NCI-H82 (cell line): ENCODE measurements at regions not wholly inside any gene's neighbourhood (a gene's known extent, or its start where the extent isn't known, plus 50 kb on each side); places are given as distances from the start of the nearest gene placed in this dataset.

Experiments used
- DNase-seq: peaks from one replicate; lab custom pipeline; 2025; lab: John Stamatoyannopoulos, UW

DNA sequence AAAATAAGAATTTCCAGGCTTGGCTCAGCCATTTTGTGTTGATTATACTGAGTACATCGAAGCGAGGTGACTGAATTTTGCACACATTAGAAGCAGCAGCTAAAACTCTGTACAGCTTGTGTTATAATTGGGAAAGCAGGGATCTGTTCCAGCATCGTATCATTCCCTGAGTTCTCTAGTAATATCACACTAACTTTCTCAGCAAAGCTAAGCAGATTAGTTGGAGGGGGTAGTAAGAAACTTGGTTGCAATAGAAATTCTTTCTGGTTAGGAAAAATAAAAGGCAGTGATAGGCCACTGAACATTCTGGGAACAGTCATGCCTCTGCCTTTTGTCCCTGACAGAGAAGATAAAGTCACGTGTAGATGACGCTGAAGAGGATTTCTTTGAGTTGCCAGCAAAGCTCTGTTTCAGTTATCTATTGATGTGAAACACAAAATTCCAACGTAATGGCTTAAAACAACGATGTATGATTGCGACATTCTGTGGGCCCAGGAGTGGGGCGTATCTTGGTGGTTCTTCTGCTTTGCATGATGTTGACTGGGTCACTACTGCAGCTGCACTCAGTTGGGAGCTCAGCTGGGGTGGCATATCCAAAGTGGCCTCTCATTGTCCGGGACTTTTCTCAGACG, 202.1 kb upstream of the MEX3C start:
- no peak for DNase-seq

DNA sequence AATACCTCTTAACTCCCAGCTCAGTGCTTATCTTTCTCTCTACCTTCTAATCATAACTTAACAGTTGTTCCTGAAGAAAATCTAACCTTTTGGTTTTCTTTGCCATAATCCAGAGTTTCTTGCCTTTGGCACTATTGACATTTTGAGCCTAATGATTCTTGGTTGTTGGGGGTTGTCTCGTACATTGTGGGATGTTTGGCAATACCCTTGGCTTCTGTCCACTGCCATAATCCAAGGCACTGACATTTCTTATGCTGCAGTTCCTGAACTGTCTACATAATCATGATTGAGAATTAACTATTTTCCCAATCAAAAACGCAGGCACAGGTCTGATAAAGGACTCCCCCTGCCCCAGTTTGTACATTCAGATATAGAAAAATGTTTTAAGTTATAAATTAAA, 203.2 kb upstream of the MEX3C start:
- no peak for DNase-seq

DNA sequence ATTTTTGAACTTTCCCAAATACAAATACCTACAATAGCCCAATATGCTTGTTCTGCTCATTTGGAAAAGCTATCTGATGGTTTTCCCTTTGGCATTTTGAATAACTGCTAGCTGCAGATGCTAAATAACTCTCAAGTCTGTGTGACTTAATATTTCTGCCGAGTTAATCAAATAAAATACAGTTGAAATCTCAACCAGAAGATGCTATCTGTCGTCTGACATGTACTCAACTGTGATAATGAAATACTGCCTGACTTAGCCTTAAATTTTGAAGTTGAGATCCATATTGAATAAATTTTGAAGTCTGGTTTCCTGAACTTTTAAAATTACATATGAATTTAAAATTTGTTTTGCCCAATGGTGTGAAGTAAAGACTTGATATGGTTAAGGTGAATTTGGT, 204.4 kb upstream of the MEX3C start:
- DNase-seq = no peak

DNA sequence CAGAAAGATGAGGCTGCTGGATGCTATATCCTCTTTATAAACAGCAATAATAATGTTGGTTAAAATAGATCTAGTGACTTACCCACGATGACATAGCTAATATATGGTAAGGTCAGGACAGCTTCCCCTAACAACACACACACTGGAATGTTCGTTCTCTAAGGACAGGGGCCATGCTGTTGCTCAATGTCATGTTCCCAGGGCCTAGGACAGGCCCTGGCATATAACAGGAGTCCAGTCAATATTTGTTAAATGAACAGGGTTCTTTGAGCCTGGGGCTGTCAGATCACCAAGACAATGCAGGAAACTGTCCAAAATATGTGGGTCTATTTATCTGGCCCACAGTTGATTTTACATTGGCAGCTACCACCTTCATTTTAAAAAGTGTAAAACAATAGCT, 207.1 kb upstream of the MEX3C start:
- DNase-seq = no peak

DNA sequence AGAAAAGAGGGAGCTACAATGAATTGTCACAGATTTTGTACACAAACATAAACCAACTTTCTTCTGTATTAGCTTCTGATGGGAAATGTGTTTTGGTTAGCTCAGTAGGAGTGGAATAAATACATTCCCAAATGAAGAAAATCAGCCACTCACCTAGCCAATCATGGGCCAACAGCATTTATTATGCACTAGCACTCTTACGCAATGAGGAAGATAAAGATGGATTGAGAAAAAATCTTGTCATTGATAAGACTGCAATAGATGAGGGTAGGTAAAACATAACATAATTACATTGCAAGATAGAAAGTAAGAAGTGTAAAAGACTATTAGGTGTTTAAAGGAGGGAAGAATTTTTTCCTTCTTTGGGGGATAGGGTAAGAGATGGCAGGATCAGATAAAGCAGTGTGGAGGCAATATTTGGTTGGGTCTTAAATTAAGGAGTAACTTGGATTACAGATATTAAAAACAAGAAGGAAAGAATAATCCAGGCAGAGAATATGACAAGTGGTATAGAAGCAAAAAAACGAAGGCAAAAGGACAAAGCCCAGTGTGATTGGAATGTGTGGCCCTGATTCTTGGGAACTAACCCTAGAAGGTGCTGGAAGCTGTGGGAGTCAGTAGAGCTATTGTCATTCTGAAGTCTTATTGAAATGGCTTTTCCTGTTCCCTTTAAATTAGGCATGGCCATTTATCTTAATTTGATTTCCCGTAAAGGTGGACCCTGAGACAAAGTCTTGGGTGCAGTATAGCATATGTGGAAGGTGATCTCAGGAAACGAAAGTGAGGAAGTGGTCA, 208.4 kb upstream of the MEX3C start:
- no peak for DNase-seq

DNA sequence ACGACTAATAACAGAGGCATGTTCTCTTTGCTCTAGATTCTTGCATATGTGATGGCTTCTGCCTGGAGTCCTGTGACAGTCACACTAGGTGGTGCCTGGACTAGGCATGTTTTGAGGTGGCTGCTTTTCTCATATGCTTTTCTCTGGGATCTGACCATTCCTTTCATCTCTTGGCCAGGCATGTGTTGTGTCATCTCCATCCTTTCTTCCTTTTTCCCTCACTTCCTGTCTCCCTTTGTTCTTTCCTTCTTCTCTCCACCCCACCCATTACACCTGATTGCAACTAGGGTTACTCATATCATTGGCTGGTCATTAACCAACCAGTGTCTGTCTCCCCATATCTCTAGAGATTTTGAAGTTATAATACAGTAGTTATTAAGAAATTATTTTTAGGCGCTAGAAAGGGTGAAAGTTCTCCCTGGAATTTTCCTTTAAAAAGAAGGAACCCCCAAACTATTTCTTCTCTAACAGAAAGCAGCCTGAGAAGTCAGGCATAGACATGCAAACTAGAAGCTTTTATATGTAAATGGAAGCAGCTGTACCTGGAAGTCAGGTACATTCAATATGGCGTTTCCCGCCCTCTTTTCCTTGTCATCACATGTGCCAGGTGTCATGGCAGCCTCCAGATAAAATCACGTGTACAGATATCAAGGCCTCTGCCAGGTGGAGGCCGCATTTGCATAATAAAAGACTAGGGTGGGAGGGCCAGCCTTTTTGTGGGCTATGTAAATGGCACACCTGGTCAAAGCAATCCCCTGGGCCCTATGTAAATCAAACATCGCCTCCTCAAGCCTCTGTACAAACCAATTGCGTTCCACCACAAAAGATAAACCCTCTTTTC, 220.4 kb upstream of the MEX3C start:
- no peak for DNase-seq

DNA sequence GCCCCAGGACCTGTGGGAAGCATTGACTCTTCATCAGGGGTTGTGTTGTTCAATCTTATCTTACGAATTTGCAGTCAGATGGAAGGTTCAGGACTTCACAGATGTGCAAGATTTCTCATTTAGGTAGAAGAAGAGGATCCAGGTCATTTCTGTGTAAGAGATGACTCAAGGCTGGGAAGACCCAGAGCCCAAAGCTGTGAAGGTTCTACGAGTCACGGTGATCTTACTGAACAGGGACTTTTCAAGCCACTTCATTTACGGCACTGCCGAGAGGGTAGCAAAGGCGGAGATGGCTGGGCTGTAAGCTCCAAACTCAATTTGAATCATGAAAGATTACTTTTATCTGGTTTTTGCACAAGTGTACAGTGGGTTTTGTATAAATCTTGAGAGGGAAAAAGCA, 228.0 kb upstream of the MEX3C start:
- DNase-seq = no peak

DNA sequence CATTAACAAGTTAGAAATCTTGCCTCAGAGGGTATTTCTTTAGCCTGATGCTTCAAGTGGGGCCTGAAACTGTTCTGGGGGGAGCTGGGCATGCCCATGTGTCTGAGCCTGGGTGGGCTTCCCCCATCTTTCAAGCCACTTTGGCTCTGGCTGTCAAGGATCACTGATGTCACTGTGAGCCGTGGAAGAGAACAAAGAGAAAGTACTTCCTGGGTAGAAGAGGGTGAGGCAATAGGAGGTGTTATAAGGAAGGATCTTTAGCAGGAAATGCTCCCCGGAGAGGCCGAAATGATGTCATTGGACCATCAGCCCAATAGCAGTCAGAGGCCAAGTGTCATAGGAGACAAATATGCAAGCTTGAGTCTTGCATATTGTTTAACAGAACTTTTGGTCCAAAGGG, 228.4 kb upstream of the MEX3C start:
- DNase-seq = no peak

DNA sequence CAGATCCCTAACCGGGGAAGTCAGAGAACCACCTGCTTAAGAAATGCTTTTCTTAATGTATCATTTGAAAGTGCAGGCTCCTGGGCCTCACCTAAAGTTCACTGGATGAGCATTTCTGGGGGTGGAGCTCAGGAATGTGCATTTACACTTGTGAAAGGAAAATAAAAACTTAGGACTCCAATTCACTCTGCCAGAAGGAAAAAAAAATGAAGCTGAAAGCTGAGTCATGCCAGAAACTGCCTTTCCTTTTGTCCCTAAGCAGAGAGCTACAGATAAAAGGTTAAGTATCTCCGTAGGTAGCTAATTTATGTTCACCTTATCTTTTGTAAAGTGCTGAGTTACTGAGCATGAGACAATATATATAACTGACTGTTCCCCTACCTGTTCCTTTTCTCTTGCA, 229.5 kb upstream of the MEX3C start:
- DNase-seq = no peak

DNA sequence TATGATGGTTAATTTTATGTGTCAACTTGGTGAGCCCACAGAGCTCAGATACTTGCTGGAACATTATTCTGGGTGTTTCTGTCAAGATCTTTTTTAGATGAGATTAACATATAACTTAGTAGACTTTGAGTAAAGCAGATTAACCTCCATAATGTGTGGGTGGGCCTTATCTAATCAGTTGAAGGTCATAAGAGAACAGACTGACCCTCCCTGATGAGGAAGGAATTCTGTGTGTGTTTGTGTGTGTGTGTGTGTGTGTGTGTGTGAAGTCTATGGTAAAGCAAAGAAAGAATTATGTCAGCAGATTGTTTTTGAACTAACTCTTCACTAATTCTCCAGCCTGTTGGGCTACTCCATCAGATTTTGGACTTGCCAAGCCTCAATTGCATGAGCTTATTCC, 232.2 kb upstream of the MEX3C start:
- no peak for DNase-seq

DNA sequence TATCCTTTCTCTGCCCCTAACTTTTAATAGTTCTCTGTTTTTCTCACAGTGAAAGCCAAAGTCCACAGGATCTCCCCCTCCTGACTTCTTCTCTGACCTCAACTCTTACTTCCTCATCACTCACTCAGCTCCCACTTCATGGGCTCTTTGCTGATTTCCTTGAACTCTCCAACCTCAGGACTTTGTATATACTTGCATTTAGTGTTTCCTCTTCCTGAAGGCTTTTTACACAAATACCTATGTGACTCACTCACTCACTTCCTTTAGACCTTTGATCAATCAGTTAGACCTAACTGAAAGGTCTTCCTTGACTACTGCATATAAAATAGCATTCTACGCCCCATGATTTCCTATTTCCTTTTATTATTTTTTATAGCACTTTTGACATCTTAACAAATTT, 233.1 kb upstream of the MEX3C start:
- DNase-seq = no peak

DNA sequence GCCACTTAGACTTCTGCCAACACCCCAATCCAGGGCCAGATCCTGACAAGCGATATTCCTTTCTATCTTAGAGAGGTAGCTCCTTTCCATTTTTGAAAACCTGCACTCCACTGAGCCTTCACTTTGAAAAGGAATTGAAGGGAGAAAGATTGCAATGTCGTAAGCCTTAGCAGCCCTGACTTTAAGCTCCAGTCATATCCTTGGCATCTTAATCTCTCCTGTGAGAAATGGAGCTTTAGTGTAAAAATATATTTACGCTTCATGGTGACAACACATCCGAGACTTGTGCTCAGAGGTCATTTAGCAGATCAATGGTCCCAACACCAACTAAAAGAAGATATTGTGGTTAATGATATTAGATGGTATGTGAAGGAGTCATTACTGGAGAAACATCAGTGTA, 235.8 kb upstream of the MEX3C start:
- DNase-seq = no peak

DNA sequence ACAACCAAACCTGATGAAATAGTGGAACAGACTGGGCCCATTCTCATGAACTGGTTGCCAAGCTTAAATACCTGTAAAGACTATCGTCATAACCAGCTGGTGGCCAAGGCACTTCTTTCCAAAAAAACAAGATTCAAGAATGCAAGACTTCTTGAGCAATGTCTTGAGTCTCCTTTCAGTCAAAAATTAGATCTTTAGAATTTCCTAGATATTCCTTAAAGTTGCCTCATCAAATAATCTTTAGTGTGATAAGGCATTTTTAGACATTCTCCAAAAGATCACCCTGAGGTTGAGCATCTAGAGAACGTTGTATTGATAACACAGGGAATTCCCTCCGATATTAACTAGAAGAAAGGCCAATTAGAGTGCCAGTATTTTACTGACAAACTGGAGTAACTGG, 236.4 kb upstream of the MEX3C start:
- DNase-seq = no peak

DNA sequence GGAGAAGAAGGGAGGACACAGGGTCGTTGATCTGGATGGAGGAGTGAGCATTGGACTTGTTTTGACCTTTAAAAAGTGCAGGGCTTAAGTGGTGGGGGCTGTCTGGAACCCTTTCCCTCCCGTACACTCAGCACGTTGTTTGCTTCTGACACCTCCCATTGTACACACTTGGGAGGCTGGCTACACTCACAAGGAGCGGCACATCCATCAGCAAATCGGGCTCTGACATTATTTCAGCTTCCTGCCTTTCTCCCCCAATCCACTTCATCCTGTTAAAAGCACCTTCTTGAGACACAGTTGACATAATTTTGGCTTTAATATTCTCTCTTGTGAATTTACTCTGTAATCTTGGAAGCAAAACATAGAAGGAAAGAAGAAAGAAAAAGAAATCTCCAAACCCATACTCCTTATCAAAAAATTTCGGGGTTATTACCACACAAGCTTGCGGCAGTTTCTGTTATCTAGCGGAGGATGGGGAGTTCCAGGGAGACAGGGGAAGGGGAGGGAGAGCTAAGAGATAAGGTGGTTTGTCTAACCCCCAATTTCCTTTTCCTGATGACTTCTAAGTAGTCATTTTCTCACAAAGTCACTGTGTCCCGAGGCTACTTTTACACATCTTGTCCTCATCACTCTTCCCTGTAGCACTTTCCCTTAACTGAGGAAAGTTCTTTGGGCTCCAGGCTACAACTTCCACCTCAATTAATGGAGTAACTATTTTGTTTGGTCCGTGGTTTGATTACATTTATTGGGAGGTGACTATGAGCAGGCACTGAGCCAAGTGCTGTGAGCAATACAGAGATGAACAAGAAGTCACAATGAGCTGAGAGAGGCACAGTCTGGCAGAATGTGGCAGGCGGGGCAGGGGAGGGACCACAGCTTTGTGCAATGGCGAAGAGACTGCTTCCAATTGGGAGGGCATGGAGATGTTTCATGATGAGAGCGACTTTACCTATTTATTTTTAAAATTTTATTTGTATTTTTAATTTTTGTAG, 240.1 kb upstream of the MEX3C start:
- no peak for DNase-seq

DNA sequence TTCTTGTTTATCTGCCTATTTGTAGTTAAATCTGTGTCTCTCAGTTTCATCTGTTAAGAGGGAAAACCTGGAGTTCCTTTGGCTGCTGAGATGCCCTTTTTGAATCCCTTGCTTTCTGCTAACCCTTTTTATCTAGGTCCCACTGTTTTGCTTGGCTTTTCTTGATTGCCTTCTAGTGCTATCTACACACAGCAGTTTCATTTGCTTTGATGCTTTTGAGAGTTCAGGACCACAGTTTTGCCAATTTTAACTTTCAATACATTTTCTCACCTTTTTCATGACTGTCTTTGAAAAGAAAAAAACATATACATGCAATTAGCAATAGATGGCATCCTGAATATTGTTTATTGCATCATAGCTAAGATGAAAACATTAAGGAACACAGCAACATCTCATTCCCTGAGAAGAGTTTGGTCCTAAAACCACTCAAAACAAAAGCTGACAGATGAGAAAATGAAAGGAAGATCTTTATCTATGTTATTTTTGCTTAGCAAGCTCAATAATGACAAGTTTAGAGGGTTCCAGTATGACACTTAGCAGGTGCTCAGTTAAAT, 241.4 kb upstream of the MEX3C start:
- DNase-seq = no peak

DNA sequence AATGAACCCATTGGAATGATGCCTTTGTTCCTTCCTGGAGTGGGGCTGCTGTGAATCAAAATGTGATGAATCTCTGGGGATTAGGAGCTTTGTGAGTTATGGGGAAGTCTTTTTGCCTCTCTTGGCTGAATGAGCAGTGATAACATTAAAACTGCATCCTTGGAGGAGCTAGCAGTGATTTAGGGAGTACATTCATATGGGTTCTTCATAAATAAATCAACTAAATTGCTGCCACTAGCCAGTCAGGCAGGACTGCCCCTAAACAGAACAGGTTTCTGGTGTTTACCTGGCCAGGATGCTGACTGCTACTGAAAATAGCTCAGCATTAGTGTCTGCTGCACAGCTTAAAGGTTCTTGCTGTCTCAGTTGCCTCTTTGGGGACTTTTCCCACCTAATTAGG, 244.5 kb upstream of the MEX3C start:
- DNase-seq = no peak

DNA sequence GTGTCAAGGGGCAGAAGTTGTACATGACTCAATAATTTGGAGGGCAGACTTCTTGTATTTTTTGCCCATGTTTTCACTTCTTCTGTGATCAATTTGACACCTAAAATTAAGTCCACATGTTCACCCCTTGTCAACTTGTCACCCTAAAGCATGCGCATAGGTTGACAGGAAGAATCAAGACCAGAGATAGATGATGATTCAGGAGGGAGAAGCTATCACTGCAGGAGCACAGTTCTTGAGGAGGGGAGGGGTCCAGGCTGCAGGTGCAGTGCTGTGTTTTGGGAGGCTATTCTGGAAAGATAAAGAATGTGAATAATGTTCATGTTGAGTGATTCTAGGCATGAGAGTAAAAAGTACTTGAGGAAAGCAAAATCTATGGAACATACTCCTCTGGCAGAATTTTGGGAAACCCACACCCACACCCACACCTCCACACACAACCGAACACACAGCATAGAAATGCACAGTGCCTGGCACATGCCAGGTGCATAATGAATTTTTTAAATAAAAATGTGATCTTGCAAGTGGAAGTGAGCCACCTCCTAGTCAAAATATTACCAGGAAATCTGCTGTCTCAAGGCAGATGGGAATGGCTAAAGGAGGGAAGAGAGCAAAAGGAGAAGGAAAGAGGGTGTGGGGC, 249.2 kb upstream of the MEX3C start:
- no peak for DNase-seq

DNA sequence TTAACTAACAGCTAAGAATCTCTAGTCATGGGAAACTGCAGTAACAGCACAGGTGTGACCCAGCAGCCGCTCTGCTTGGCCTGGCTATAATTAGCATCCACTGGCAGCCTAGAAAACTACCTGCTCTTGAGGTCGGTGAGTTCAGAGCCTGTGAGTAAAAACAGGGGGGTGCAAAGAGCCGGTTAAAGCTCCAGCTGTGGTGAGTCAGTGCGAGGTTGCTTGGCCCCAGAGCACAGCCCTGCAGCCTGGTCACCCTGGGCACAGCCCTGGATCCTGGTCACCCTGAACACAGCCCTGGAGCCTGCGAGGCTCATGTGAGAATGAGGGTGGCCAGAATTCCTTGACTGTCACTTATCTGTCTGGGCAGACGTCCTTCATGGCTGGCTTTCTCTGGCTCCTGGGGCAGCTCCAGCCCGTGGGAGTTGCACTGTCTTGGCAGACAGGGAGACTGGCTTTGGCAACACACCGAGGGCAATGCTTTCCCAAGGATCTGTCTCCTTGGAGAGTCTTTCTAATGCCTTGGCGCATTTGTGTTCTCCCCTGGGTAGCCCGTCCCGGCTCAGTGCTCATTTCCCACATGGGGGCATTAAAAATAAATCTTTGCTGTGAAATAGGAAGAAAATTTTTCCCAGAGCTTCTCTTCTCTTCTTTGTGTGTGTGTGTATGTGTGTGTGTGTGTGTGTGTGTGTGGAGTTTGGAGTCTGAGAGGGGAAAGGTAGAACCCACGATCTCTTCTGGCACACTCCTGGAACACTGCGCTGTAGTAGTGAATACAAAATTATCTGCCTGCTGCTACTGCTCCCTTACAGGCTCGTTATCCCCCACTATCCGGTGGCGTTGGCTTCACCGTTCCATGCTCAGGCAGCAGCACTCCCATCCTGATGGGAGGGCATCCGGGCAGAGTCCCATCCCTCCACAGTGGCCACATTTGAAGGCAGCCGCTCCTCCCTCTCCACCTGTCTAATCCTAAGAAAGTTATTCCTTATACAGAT, 250.2 kb upstream of the MEX3C start:
- DNase-seq = no peak

DNA sequence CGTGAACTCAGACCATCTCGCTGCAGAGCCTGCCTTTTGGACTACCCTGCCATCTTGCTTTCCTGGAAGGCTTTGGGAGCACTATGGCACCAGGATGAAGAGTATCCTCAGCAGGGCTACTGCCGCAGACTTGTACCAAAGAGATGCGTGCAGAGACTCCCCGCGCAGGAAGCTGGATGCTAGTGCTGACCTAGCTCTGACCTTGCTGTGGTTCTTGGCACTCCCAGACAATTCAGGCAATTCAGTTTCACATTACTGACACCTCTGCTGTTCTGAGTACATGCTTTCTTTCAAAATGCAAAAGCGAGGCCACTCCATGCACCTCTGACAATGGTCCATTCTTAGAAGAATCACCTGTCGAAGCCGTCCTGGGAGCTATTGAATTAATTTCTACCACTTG, 251.5 kb upstream of the MEX3C start:
- DNase-seq = no peak

DNA sequence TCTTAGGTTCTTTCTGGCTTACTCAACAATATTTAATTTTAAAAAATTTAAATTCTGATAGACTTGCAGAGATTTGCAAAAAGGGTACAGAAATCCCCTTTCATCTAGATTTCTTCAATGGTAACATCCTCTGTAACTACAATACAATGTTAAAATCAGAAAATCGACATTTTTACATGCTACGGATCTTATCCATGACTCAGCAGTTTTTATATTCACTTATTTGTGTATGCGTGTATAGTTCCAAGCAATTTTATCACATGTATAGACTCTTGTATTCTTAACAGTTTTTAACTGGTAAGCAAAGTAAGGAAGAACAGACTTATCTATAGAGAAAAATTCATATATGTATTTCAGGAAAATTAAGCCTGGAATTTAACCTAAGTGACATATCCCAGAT, 256.1 kb upstream of the MEX3C start:
- DNase-seq = no peak
